Osteoblast (primary cell): ENCODE measurements at regions not wholly inside any gene's neighbourhood (a gene's known extent, or its start where the extent isn't known, plus 50 kb on each side); places are given as distances from the start of the nearest gene placed in this dataset.

ENCODE experiments used
- DNase-seq: peaks from one replicate; pipeline ENCODE4 v3.0.0; 2011; ENCODE audit warnings: low spot score, mixed read lengths; ENCODE audit not compliant: insufficient read length; ENCODE audit errors: missing footprints
- H2AFZ ChIP-seq: 2 replicates; pipeline ENCODE4 v1.6.0; 2011; ENCODE audit warnings: mild to moderate bottlenecking, low read length
- H3K27ac ChIP-seq: 2 replicates; pipeline ENCODE4 v1.5.1; 2011; ENCODE audit warnings: mild to moderate bottlenecking, low read depth, low read length, moderate library complexity
- H3K27me3 ChIP-seq: 2 replicates; pipeline ENCODE4 v1.6.0; 2012; ENCODE audit warnings: mild to moderate bottlenecking, control low read depth, inconsistent platforms, low read length, moderate library complexity; ENCODE audit not compliant: insufficient read depth
- H3K36me3 ChIP-seq: 2 replicates; pipeline ENCODE4 v1.5.1; 2011; ENCODE audit warnings: mild to moderate bottlenecking, low read length, control low read depth, moderate library complexity; ENCODE audit not compliant: insufficient read depth
- H3K4me1 ChIP-seq: 2 replicates; pipeline ENCODE4 v1.5.1; 2011; ENCODE audit warnings: mild to moderate bottlenecking, low read length, control low read depth, moderate library complexity; ENCODE audit not compliant: insufficient read depth
- H3K4me2 ChIP-seq: 2 replicates; pipeline ENCODE4 v1.6.0; 2011; ENCODE audit warnings: mild to moderate bottlenecking, low read length; ENCODE audit not compliant: insufficient read depth
- H3K4me3 ChIP-seq: fragments of 200-600 bp; sonication (generic); 3 replicates; pipeline ENCODE4 v1.5.1; 2012; ENCODE audit warnings: mild to moderate bottlenecking, low read length, inconsistent platforms; ENCODE audit not compliant: insufficient read depth
- H3K79me2 ChIP-seq: 2 replicates; pipeline ENCODE4 v1.6.0; 2012; ENCODE audit warnings: mild to moderate bottlenecking, low read length, control low read depth, inconsistent platforms; ENCODE audit not compliant: insufficient read depth
- H3K9me3 ChIP-seq: 2 replicates; pipeline ENCODE4 v1.5.1; 2011; ENCODE audit warnings: low read depth, low read length, control low read depth
- H4K20me1 ChIP-seq: 2 replicates; pipeline ENCODE4 v1.6.0; 2012; ENCODE audit warnings: mild to moderate bottlenecking, low read length, control low read depth; ENCODE audit not compliant: insufficient read depth
- CTCF ChIP-seq: IDR thresholded peaks from 2 replicates; pipeline ENCODE4 v1.5.1; 2011; ENCODE audit warnings: mild to moderate bottlenecking, low read depth, low read length, moderate library complexity; ENCODE audit errors: extremely low read depth

DNA sequence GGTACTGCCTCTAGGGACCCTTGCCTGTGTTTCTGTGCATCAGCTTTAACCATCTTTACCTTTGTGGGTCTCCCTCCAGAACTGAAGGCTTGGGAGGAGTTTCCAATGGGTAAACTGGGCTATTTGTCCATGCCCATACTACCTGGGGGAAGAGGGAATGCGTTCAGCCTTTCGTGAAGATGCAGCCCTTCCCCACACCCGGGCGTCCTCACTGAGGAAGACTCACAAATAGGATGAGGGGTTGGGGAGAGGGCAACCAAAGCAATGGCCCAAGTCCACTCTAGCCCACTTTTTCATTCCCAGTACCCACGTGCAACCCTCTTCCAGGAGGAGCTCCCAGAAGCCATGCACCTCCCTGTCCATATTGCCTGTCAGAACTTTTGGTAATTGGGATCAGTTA lies 61.8 kb upstream of the ADA2 start:
- no peak overlapping the region for H3K4me3 ChIP-seq
- TF ChIP-seq CTCF, result no peak
- H3K4me1 ChIP-seq, result no peaks in the 10 kb centered on the region
- no peaks in the 10 kb centered on the region for H3K27me3 ChIP-seq
- H3K79me2 ChIP-seq, result no peaks in the 10 kb centered on the region
- H3K36me3 ChIP-seq, result no peaks in the 10 kb centered on the region
- no peak overlapping the region for H3K27ac ChIP-seq
- H2AFZ ChIP-seq, result no peak overlapping the region
- H3K4me2 ChIP-seq, result no peak overlapping the region
- H3K9me3 ChIP-seq, result no peaks in the 10 kb centered on the region
- no peaks in the 10 kb centered on the region for H4K20me1 ChIP-seq
- DNase-seq, result no peak

DNA sequence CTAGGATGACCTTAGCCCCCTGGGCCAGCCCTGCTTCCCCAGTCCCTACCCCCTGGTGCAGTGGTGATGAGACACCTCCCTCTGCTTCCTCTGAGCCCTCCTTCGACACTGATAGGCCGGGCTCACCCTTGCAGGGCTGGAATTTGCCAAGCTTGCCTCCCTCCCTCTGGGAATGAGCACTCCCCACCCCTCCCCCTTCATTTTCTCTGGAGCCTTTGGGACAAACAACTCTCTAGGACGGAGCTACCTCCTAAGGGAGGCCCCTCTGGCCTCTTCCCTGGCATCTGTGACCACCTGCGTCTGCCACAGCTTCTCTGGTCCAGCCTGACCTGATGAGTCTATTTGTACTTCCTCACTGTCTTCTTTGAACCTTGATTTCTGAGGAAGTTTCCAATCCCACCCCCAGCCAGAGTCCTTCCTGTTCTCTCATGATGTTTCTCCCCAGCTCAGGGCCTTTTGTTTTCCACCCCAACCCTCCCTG lies 53.3 kb upstream of the ADA2 start:
- H3K27ac ChIP-seq, result no peak overlapping the region
- H3K4me1 ChIP-seq, result no peaks in the 10 kb centered on the region
- H3K9me3 ChIP-seq, result no peaks in the 10 kb centered on the region
- no peak for TF ChIP-seq CTCF
- H2AFZ ChIP-seq, result no peak overlapping the region
- no peak overlapping the region for H3K4me2 ChIP-seq
- no peak overlapping the region for H3K4me3 ChIP-seq
- H3K27me3 ChIP-seq, result no peaks in the 10 kb centered on the region
- no peaks in the 10 kb centered on the region for H4K20me1 ChIP-seq
- H3K79me2 ChIP-seq, result no peaks in the 10 kb centered on the region
- H3K36me3 ChIP-seq, result no peaks in the 10 kb centered on the region
- peak; percentile 11 for DNase-seq

- H3K27me3 ChIP-seq, result no peaks in the 10 kb centered on the region
Observed at GRCh38 chr22:17271711-17272451, 52.6 kb upstream of the ADA2 start.

More at GRCh38 chr22:17271711-17272451, 52.6 kb upstream of the ADA2 start:
- no peak overlapping the region for H3K27ac ChIP-seq
- no peak overlapping the region for H2AFZ ChIP-seq
- H4K20me1 ChIP-seq, result no peaks in the 10 kb centered on the region
- H3K4me2 ChIP-seq, result no peak overlapping the region
- no peaks in the 10 kb centered on the region for H3K4me1 ChIP-seq
- no peaks in the 10 kb centered on the region for H3K79me2 ChIP-seq
- H3K36me3 ChIP-seq, result no peaks in the 10 kb centered on the region
- TF ChIP-seq CTCF, result no peak
- DNase-seq, result no peak
- no peak overlapping the region for H3K4me3 ChIP-seq
- no peaks in the 10 kb centered on the region for H3K9me3 ChIP-seq
